Middle frontal gyrus (tissue), 1 donor: ENCODE measurements at regions not wholly inside any gene's neighbourhood (a gene's known extent, or its start where the extent isn't known, plus 50 kb on each side); places are given as distances from the start of the nearest gene placed in this dataset.
"Not testable (repeated sequence)": the region's sequence is repeated elsewhere in the genome, so short reads cannot be mapped to it uniquely, and the experiment has no call there.

ENCODE experiments used
- DNase-seq: peaks from one replicate; pipeline ENCODE4 v3.0.0-alpha.2; 2015; ENCODE audit warnings: low spot score; ENCODE audit errors: extremely low spot score

DNA sequence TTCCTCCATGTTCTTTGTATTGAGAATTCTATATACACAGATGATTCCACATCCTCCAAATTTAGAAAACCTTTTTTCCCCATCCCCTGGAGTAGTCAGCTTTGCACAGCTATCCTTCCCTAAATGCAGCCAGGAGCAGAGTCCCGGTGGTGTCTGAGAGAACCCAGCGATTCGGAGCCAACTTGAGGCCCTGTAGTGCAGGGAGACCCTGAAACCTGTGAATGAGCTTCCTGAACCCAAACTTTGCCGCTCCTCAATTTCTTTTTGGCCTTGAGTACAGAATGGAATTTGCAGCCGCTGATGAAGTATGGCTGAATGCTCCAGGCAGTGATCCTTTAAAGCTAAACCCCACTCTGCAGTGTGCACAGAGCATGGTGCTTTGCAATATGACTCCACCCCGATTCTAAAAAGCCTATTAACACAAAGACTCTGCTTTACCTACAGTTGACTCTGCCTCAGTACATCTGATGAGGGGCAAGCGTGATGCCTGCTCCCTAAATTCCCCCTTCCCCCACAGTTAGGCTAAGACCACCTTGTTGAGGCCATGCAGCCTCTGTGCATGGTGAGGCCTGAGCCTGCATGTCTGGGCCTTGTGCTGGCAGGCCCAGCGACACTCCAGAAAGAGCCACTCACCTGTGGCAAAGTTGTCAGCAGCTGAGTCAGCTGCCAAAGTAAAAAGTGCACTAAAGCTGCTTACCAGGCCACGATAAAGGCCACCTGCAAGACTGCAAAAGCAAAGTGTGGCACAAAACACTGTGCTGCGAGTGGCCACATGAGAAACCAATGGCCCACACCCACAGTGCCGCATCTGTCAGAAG lies 82.1 kb downstream of the PLEKHG1 start:
- no peak for DNase-seq

GRCh38 chr6:150683320-150683719 lies 83.6 kb downstream of the PLEKHG1 start:
- no peak for DNase-seq

DNA sequence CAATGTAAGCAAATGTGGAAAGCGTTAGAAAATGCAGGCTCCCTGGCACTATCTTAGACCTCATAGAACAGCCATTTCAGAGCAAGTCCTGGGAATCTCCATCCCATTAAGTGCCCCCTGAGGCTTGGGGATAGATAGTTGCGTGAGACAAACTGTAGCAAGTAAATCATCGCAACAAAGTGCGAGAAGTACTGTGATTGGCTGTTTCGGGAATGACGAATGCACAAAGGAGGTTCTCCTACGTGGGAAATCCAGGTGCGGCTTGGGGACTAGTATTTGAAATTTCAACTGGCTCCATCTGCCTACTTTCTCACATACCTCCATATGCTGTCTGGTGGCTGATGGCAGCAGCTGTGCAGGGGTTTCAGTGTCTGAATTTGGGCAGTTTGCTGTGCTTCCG lies 84.5 kb downstream of the PLEKHG1 start:
- DNase-seq, result no peak

DNA sequence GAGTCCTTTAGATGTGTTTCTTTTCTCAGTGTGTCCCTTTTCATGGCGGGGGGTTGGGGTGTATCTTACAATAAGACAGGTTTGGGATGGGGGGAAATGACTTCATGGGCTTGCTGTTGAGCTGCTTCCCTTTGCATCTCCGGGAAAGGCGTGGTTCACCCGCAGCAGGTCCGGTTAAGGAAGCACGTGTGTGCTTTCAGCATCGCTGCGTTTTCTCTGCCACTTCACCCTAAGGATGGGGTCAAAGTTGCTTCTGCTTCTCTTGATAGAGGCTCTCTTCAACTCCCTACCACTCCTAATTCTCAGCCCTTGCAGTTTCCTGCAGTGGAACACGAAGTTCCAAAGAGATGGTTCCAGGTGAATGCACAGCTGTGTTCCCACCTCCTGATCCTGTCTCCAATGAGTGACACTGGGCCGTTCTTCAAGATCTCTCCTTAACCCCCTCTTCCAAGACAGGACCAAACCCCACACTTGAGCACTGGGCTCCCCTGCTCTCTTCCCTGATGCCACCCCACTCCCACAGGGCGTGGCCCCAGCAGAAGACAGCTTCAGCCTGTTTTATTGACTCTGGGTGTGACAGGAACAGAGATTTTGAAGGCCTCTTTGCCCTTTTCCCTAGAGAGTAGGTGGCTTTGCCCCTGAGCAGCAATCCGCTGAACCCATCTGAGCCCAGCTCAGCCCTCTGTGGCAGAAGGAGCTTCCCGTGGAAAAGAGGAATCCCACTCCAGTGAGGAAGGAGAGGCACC lies 85.2 kb downstream of the PLEKHG1 start:
- no peak for DNase-seq

DNA sequence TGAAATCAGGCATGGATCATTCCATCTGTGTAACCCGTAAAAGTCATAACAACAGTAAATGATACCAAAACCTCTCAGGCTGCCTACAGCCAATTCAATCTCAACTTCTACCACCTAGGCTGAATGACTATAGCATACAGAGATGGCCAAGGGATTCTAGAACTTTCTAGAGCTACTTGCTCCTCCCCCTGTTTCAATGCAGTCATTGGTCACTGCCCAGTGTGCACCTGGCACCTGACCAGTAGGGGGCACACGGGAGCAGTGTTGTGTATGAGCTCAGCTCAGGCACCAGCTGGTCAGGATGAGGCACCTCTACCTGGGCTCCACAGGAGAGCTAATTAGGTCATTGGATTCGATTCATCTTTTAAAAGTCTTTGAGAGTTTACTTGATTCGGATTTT lies 86.2 kb downstream of the PLEKHG1 start:
- no peak for DNase-seq

GRCh38 chr6:150686566-150686965 lies 86.9 kb downstream of the PLEKHG1 start:
- no peak for DNase-seq

GRCh38 chr6:150687508-150687907 lies 87.8 kb downstream of the PLEKHG1 start:
- DNase-seq, result no peak

DNA sequence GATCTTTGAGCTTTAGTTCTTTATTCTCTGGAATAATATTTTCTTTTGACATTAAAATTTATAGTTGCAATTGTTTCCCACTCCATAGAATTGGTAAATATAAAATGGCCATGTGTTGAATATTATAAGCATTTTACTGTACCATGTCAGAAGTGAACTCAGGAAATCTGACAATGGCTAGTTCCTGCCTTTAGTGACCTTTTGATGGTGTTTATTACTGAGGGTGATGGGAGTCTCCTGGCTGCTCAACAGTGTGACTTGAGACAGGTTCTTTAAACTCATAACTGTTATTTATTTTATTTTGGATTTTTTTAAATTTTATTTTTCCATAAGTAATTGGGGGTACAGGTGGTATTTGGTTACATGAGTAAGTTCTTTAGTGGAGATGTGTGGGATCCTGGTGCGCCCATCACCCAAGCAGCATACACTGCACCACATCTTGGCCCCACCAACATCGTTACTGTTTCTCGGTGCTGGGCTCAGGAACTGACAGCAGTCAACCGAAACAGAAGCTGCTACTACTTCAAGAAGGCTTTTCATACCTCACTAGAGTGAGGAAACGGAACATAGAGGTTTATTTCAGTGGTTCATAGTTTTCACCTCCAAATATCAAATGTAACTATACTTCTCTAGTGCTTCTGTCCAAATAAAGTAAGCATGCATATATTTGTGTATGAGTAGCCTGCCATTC lies 90.4 kb downstream of the PLEKHG1 start:
- DNase-seq, result no peak

DNA sequence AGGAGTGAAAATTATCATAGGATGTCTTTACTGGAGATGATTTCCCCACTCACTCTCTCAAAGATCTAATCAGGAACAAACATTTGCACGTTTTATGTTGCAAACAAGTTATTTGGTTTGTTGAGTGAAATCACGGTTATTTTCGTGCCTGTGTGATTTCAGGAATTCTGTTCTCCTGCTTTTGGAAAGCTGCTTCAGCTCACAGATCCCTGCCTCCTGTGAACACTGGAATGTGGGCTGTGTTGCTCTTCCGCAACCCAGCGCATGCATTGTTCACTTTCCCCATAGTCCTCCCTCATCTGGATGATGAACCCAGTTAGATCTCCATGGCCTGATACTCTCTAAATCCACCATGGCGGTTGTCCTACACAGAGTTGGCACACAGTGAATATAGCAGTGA lies 91.0 kb downstream of the PLEKHG1 start:
- no peak for DNase-seq

- no peak for DNase-seq
Measured at GRCh38 chr6:150691463-150691862, 91.8 kb downstream of the PLEKHG1 start.

- no peak for DNase-seq
Measured at GRCh38 chr6:150692604-150693003, 92.9 kb downstream of the PLEKHG1 start.

- DNase-seq, result no peak
Measured at GRCh38 chr6:150694889-150695288, 95.2 kb downstream of the PLEKHG1 start.

DNA sequence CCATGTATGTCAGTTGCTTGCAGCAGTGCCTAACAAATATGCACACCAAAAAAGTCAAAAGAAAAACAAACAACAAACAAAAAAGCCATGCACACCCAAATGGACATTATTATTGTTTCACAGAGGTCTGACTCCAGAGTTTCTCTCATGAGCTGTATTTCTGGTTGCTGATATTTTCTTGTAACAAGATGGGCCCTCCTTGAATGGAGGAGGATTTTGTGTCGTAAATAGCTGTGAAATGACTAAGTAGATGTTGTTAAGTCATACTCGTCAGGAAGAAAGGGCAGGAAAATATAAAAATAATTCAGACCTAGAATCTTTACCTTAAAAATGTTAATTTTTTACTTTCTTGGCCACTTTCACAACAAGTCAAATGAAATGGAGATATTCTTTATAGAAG lies 96.0 kb downstream of the PLEKHG1 start:
- DNase-seq, result no peak

- DNase-seq, result no peak
Measured at GRCh38 chr6:150696190-150696589, 96.5 kb downstream of the PLEKHG1 start.

- not testable (repeated sequence) for DNase-seq
Measured at GRCh38 chr6:150696918-150697317, 97.2 kb downstream of the PLEKHG1 start.

GRCh38 chr6:150697515-150697914 lies 97.8 kb downstream of the PLEKHG1 start:
- no peak for DNase-seq

- no peak for DNase-seq
Measured at GRCh38 chr6:150698391-150698790, 98.7 kb downstream of the PLEKHG1 start.

GRCh38 chr6:150702675-150703074 lies 103.0 kb downstream of the PLEKHG1 start:
- no peak for DNase-seq

- no peak for DNase-seq
Measured at GRCh38 chr6:150704447-150705192, 104.9 kb downstream of the PLEKHG1 start.

- DNase-seq, result no peak
Measured at GRCh38 chr6:150705392-150705791, 105.7 kb downstream of the PLEKHG1 start.

GRCh38 chr6:150710236-150710635 lies 110.6 kb downstream of the PLEKHG1 start:
- no peak for DNase-seq
